ENCODE measurements at regions not wholly inside any gene's neighbourhood (a gene's known extent, or its start where the extent isn't known, plus 50 kb on each side); places are given as distances from the start of the nearest gene placed in this dataset.

- intact Hi-C loops (cut with DNase I), result no loop called here
- Histone ChIP-seq H3K9ac (ENCODE audit: low read depth in 2 of 2, low read length in 2 of 2) (no peak overlapping the region), H3K27ac (no peak overlapping the region), H3K27me3 (no peaks in the 10 kb centered on the region), H3K9me3 (no peaks in the 10 kb centered on the region), H3K4me1 (no peaks in the 10 kb centered on the region), H3K4me3 (no peak overlapping the region), H3K36me3 (no peaks in the 10 kb centered on the region)
- TF ChIP-seq, protein P1, sequence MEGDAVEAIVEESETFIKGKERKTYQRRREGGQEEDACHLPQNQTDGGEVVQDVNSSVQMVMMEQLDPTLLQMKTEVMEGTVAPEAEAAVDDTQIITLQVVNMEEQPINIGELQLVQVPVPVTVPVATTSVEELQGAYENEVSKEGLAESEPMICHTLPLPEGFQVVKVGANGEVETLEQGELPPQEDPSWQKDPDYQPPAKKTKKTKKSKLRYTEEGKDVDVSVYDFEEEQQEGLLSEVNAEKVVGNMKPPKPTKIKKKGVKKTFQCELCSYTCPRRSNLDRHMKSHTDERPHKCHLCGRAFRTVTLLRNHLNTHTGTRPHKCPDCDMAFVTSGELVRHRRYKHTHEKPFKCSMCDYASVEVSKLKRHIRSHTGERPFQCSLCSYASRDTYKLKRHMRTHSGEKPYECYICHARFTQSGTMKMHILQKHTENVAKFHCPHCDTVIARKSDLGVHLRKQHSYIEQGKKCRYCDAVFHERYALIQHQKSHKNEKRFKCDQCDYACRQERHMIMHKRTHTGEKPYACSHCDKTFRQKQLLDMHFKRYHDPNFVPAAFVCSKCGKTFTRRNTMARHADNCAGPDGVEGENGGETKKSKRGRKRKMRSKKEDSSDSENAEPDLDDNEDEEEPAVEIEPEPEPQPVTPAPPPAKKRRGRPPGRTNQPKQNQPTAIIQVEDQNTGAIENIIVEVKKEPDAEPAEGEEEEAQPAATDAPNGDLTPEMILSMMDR (IDR thresholded peaks at IDR 0.05), result no peak
- DNase-seq, result no peak
These were observed 81.3 kb upstream of the PRMT8 start for GRCh38 chr12:3409662-3410061.

- no peak for DNase-seq
- H3K9ac ChIP-seq (ENCODE audit: low read depth in 2 of 2, low read length in 2 of 2), result no peak overlapping the region
- no peaks in the 10 kb centered on the region for H3K27me3 ChIP-seq
- no peaks in the 10 kb centered on the region for H3K9me3 ChIP-seq
- TF ChIP-seq, protein P1 (IDR thresholded peaks at IDR 0.05), result no peak
- no peaks in the 10 kb centered on the region for H3K4me1 ChIP-seq
- H3K36me3 ChIP-seq, result no peaks in the 10 kb centered on the region
- no peak overlapping the region for H3K27ac ChIP-seq
- intact Hi-C loops (cut with DNase I), result no loop called here
- H3K4me3 ChIP-seq, result no peak overlapping the region
These were observed 74.8 kb upstream of the PRMT8 start for GRCh38 chr12:3416159-3416558.

- H3K36me3 ChIP-seq, result no peaks in the 10 kb centered on the region
- no peaks in the 10 kb centered on the region for H3K4me1 ChIP-seq
- DNase-seq, result no peak
- intact Hi-C loops (cut with DNase I), result no loop called here
- TF ChIP-seq, protein P1 (IDR thresholded peaks at IDR 0.05), result no peak
- no peak overlapping the region for H3K9ac ChIP-seq (ENCODE audit: low read depth in 2 of 2, low read length in 2 of 2)
- no peaks in the 10 kb centered on the region for H3K27me3 ChIP-seq
- H3K9me3 ChIP-seq, result no peaks in the 10 kb centered on the region
- no peak overlapping the region for H3K27ac ChIP-seq
- H3K4me3 ChIP-seq, result no peak overlapping the region
These were observed 74.3 kb upstream of the PRMT8 start for GRCh38 chr12:3416670-3417069.

GRCh38 chr12:3417113-3417512 is 73.9 kb upstream of the PRMT8 start:
- TF ChIP-seq, protein P1 (IDR thresholded peaks at IDR 0.05), result no peak
- Histone ChIP-seq H3K9ac (ENCODE audit: low read depth in 2 of 2, low read length in 2 of 2) (no peak overlapping the region), H3K36me3 (no peaks in the 10 kb centered on the region), H3K4me1 (no peaks in the 10 kb centered on the region), H3K4me3 (no peak overlapping the region), H3K9me3 (no peaks in the 10 kb centered on the region), H3K27me3 (no peaks in the 10 kb centered on the region), H3K27ac (no peak overlapping the region)
- DNase-seq, result no peak
- intact Hi-C loops (cut with DNase I), result no loop called here

DNA sequence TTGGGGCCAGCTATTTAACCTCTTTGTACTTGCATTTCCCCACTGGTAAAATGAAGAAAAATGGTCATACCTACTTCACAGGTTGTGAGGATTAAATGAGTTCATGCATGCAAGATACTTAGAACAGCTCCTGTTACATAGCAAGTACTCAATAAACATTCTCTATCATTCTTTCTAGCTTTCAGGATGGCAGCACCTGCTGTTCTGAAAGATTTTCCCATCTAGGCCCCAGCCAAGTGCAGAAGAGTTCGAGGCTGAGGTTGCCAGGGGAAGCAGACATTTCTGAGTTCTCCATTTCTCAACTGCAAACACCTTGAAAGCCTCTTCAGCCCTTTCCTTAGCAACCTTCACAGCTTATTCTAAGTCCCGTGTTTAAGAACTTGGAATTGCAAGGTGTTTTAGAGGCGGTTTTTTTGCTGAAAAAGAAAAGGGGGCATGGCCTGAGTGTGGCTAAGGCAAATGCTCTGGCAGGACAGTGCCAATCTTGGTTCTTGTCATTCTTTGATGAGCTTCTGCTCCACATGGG is 73.0 kb upstream of the PRMT8 start:
- H3K27ac ChIP-seq, result no peak overlapping the region

More for the DNA sequence above, 73.0 kb upstream of the PRMT8 start:
- Histone ChIP-seq H3K36me3 (no peaks in the 10 kb centered on the region), H3K9me3 (no peaks in the 10 kb centered on the region), H3K27me3 (no peaks in the 10 kb centered on the region), H3K4me3 (no peak overlapping the region), H3K4me1 (no peaks in the 10 kb centered on the region), H3K9ac (ENCODE audit: low read depth in 2 of 2, low read length in 2 of 2) (no peak overlapping the region)
- no peak for DNase-seq
- TF ChIP-seq, protein P1 (IDR thresholded peaks at IDR 0.05), result no peak
- intact Hi-C loops (cut with DNase I), result no loop called here

Data from colonic mucosa (tissue), 4 donors.